ENCODE measurements at regions not wholly inside any gene's neighbourhood (a gene's known extent, or its start where the extent isn't known, plus 50 kb on each side); places are given as distances from the start of the nearest gene placed in this dataset.
"Not testable (repeated sequence)": the region's sequence is repeated elsewhere in the genome, so short reads cannot be mapped to it uniquely, and the experiment has no call there.

GRCh38 chr5:1999794-2000193 is 117.1 kb upstream of the IRX4 start:
- no peak for DNase-seq

- DNase-seq: no peak
These were observed 116.1 kb upstream of the IRX4 start for GRCh38 chr5:1998716-1999317.

- no peak for DNase-seq
These were observed 115.6 kb upstream of the IRX4 start for GRCh38 chr5:1998348-1998669.

- no peak for DNase-seq
These were observed 115.1 kb upstream of the IRX4 start for GRCh38 chr5:1997640-1998347.

GRCh38 chr5:1995491-1995890 is 112.8 kb upstream of the IRX4 start:
- DNase-seq: no peak

- DNase-seq: no peak
These were observed 104.7 kb upstream of the IRX4 start for GRCh38 chr5:1987471-1987870.

GRCh38 chr5:1985781-1986180 is 103.1 kb upstream of the IRX4 start:
- DNase-seq: no peak

GRCh38 chr5:1983919-1984695 is 101.4 kb upstream of the IRX4 start:
- DNase-seq: no peak

GRCh38 chr5:1983401-1983800 is 100.7 kb upstream of the IRX4 start:
- no peak for DNase-seq

- DNase-seq: not testable (repeated sequence)
These were observed 99.8 kb upstream of the IRX4 start for GRCh38 chr5:1982561-1982960.

GRCh38 chr5:1975898-1976765 is 93.4 kb upstream of the IRX4 start:
- DNase-seq: no peak

- no peak for DNase-seq
These were observed 92.6 kb upstream of the IRX4 start for GRCh38 chr5:1975406-1975715.

- DNase-seq: no peak
These were observed 92.0 kb upstream of the IRX4 start for GRCh38 chr5:1974501-1975405.

- DNase-seq: no peak
These were observed 91.4 kb upstream of the IRX4 start for GRCh38 chr5:1974081-1974480.

GRCh38 chr5:1973391-1974013 is 90.8 kb upstream of the IRX4 start:
- DNase-seq: no peak

- no peak for DNase-seq
These were observed 89.2 kb upstream of the IRX4 start for GRCh38 chr5:1971944-1972343.

- DNase-seq: no peak
These were observed 85.0 kb upstream of the IRX4 start for GRCh38 chr5:1967736-1968135.

- no peak for DNase-seq
These were observed 83.7 kb upstream of the IRX4 start for GRCh38 chr5:1966461-1966860.

GRCh38 chr5:1965925-1966324 is 83.2 kb upstream of the IRX4 start:
- DNase-seq: no peak

- no peak for DNase-seq
These were observed 81.3 kb upstream of the IRX4 start for GRCh38 chr5:1963941-1964451.

- no peak for DNase-seq
These were observed 80.6 kb upstream of the IRX4 start for GRCh38 chr5:1963358-1963757.

All from NCI-H187 (cell line).